Mesendoderm (in vitro differentiated cells): ENCODE measurements at regions not wholly inside any gene's neighbourhood (a gene's known extent, or its start where the extent isn't known, plus 50 kb on each side); places are given as distances from the start of the nearest gene placed in this dataset.

Source experiments
- DNase-seq: peaks from one replicate; pipeline ENCODE4 v3.0.0; 2013
- H2AK5ac ChIP-seq: 2 replicates; pipeline ENCODE4 v1.6.1; 2013; ENCODE audit warnings: low read length, inconsistent platforms
- H2BK120ac ChIP-seq: 2 replicates; pipeline ENCODE4 v1.6.1; 2013; ENCODE audit warnings: low read depth, mild to moderate bottlenecking, low read length, moderate library complexity, mixed read lengths
- H2BK15ac ChIP-seq: replicated peaks from 2 replicates; pipeline ENCODE4 v1.6.1; 2013; ENCODE audit warnings: low read depth, mild to moderate bottlenecking, moderate library complexity
- H2BK5ac ChIP-seq: 2 replicates; pipeline ENCODE4 v1.6.1; 2013; ENCODE audit warnings: low read length, inconsistent platforms
- H3K18ac ChIP-seq: 2 replicates; pipeline ENCODE4 v1.6.1; 2013; ENCODE audit warnings: mild to moderate bottlenecking, low read length, mixed read lengths
- H3K23ac ChIP-seq: one replicate; pipeline ENCODE4 v1.6.1; 2013; ENCODE audit warnings: low read length
- H3K27ac ChIP-seq: 2 replicates; pipeline ENCODE4 v1.5.1; 2013; ENCODE audit warnings: low read depth, mild to moderate bottlenecking, inconsistent platforms, low read length, moderate library complexity
- H3K27me3 ChIP-seq: 2 replicates; pipeline ENCODE4 v1.6.1; 2013; ENCODE audit warnings: low read length, control low read depth, mild to moderate bottlenecking, inconsistent platforms; ENCODE audit not compliant: insufficient read depth, poor library complexity
- H3K36me3 ChIP-seq: 2 replicates; pipeline ENCODE4 v1.6.1; 2013; ENCODE audit warnings: low read length, inconsistent platforms; ENCODE audit not compliant: control insufficient read depth, insufficient read depth
- H3K4ac ChIP-seq: one replicate; pipeline ENCODE4 v1.6.1; 2013; ENCODE audit warnings: low read depth, mild to moderate bottlenecking, low read length, moderate library complexity
- H3K4me1 ChIP-seq: 2 replicates; pipeline ENCODE4 v1.6.1; 2013; ENCODE audit warnings: low read depth, low read length, inconsistent platforms; ENCODE audit not compliant: control insufficient read depth
- H3K4me2 ChIP-seq: 2 replicates; pipeline ENCODE4 v1.6.1; 2013; ENCODE audit warnings: low read length
- H3K4me3 ChIP-seq: 2 replicates; pipeline ENCODE4 v1.5.1; 2013; ENCODE audit warnings: mild to moderate bottlenecking, low read length
- H3K56ac ChIP-seq: one replicate; pipeline ENCODE4 v1.6.1; 2013; ENCODE audit warnings: low read length
- H3K79me1 ChIP-seq: 2 replicates; pipeline ENCODE4 v1.6.1; 2013; ENCODE audit warnings: low read length, inconsistent platforms
- H3K79me2 ChIP-seq: 2 replicates; pipeline ENCODE4 v1.6.1; 2013; ENCODE audit warnings: mild to moderate bottlenecking, low read length; ENCODE audit not compliant: control insufficient read depth, insufficient read depth
- H3K9ac ChIP-seq: 2 replicates; pipeline ENCODE4 v1.6.1; 2013; ENCODE audit warnings: low read length, inconsistent platforms
- H4K5ac ChIP-seq: one replicate; pipeline ENCODE4 v1.6.1; 2013; ENCODE audit warnings: low read length
- H4K8ac ChIP-seq: one replicate; pipeline ENCODE4 v1.6.1; 2013; ENCODE audit warnings: low read depth, mild to moderate bottlenecking, control low read depth, low read length, moderate library complexity
- WGBS: extraction: QIAGEN DNeasy Blood & Tissue Kit; methylation state at CpG from one replicate; pipeline ENCODE4 v1.1.7; 2013; ENCODE audit warnings: low lambda C conversion rate, missing lambda C conversion rate; ENCODE audit not compliant: insufficient coverage; ENCODE audit errors: extremely low coverage; 5-methylcytosine and 5-hydroxymethylcytosine counted together

DNA sequence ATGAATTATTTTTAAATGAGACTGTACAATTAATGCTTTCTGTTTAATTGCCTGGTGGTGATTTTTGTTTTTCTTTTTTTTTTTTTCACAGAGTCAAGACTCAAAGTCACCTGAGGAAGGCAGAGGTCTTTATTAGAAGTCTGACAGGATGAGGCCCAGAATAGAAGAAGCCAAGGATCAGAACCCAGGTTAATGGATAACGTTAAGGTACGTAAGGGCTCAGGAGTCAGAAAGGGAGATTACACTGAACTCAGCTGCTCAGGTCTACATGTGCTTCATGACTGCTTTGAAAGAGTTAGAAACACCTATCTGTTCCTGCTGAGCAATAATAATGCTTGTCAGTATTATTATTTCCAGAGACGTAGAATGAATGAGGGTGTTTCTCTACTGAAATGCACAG lies 196.5 kb downstream of the LRATD1 start:
- Histone ChIP-seq H3K18ac (no peak overlapping the region), H3K23ac (no peak overlapping the region), H3K4me2 (no peak overlapping the region), H2BK15ac (no peak overlapping the region), H3K36me3 (no peaks in the 10 kb centered on the region), H3K27me3 (no peaks in the 10 kb centered on the region), H4K5ac (no peak overlapping the region), H3K56ac (no peak overlapping the region), H2BK120ac (no peak overlapping the region), H2AK5ac (no peak overlapping the region), H3K79me1 (no peaks in the 10 kb centered on the region), H4K8ac (no peak overlapping the region), H3K79me2 (no peaks in the 10 kb centered on the region), H3K4me1 (no peaks in the 10 kb centered on the region), H3K9ac (no peak overlapping the region), H3K27ac (no peak overlapping the region), H3K4me3 (no peak overlapping the region), H2BK5ac (no peak overlapping the region), H3K4ac (no peak overlapping the region)
- DNase-seq, result no peak
- no CpG with 5 or more reads among the region's 3 CpGs for WGBS

DNA sequence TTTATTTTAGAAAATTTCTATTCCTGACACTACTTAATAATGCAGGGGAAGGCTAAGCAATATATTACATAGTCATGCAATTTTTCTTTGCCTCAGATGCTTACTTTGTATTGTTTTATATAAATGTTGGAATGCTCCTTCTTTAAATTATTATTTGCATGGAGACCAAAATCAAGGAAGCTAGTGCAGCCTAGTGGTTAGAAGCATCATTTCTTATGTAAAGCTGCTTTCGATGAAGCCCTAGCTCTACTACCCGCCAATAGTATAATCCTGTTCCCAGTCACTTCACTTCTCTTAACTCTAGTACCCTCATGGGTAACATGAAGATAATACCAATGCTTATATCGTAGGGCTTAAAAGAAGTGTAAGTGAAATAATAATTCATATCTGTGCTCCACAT lies 198.9 kb downstream of the LRATD1 start:
- Histone ChIP-seq H2BK5ac (no peak overlapping the region), H4K5ac (no peak overlapping the region), H3K18ac (no peak overlapping the region), H2BK120ac (no peak overlapping the region), H2BK15ac (no peak overlapping the region), H3K79me2 (no peaks in the 10 kb centered on the region), H3K56ac (no peak overlapping the region), H2AK5ac (no peak overlapping the region), H3K4ac (no peak overlapping the region), H3K79me1 (no peaks in the 10 kb centered on the region), H3K27me3 (no peaks in the 10 kb centered on the region), H3K4me3 (no peak overlapping the region), H3K23ac (no peak overlapping the region), H3K27ac (no peak overlapping the region), H3K9ac (no peak overlapping the region), H4K8ac (no peak overlapping the region), H3K36me3 (no peaks in the 10 kb centered on the region), H3K4me2 (no peak overlapping the region), H3K4me1 (no peaks in the 10 kb centered on the region)
- no CpG with 5 or more reads among the region's 3 CpGs for WGBS
- DNase-seq, result no peak

DNA sequence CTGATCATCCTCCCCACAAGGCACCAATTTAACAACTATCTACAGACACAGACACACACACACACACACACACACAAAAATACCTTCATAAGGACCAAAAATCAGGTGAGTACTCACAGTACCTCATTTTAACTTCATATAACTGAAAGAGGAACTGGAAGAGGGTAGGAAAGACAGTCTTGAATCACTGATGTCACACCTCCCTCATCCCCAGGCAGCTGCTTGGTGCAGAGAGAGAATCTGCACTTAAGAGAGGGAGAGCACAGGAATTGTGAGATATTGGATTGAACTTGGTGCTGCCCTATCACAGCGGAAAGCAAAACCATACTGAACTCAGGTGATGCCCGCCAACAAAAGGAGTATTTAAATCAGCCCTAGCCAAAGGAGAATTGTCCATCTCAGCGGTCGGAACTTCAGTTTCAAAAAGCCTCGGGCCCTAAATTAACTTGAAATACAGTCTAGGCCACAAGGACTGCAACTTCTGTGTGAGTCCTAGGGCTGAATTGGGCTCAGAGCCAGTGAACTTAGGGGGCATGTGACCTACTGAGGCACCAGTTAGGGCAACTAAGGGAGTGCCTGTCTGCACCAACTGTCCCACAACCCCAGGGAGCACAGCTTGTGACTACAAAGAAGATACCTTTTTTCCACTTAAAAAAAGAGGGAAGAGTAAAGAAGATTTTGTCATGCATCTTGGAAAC lies 211.1 kb downstream of the LRATD1 start:
- Histone ChIP-seq H3K18ac (no peak overlapping the region), H3K36me3 (no peaks in the 10 kb centered on the region), H3K4me3 (no peak overlapping the region), H2AK5ac (no peak overlapping the region), H3K4me1 (no peaks in the 10 kb centered on the region), H4K8ac (no peak overlapping the region), H3K23ac (no peak overlapping the region), H3K79me1 (no peaks in the 10 kb centered on the region), H3K27me3 (no peaks in the 10 kb centered on the region), H2BK15ac (no peak overlapping the region), H2BK5ac (no peak overlapping the region), H3K4me2 (no peak overlapping the region), H3K9ac (no peak overlapping the region), H3K79me2 (no peaks in the 10 kb centered on the region), H2BK120ac (no peak overlapping the region), H3K4ac (no peak overlapping the region), H3K27ac (no peak overlapping the region), H4K5ac (no peak overlapping the region), H3K56ac (no peak overlapping the region)
- no peak for DNase-seq
- WGBS, result no CpG with 5 or more reads among the region's 5 CpGs

DNA sequence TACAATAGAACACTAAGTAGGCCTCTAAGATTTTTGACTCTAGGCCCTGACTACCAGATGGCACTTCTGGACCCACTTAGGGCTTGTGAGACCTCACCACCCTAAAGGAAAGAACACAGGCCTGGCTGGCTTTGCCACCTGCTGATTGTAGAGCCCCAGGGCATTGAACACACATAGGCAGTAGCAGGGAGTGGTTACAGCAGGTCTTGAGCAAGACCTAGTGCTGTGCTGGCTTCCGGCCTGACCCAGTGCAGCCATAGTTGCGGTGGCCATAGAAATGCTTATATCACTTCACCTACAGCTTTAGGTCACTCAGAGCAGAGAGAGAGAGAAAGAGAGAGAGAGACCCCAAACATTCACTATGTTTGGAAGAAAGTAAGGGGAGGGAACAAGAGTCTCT lies 223.2 kb downstream of the LRATD1 start:
- Histone ChIP-seq H3K18ac (no peak overlapping the region), H3K4me2 (no peak overlapping the region), H3K4me1 (no peaks in the 10 kb centered on the region), H3K27ac (no peak overlapping the region), H3K9ac (no peak overlapping the region), H3K4ac (no peak overlapping the region), H3K36me3 (no peaks in the 10 kb centered on the region), H4K5ac (no peak overlapping the region), H3K4me3 (no peak overlapping the region), H3K79me1 (no peaks in the 10 kb centered on the region), H4K8ac (no peak overlapping the region), H2BK15ac (no peak overlapping the region), H3K27me3 (no peaks in the 10 kb centered on the region), H3K79me2 (no peaks in the 10 kb centered on the region), H2BK120ac (no peak overlapping the region), H2BK5ac (no peak overlapping the region), H3K56ac (no peak overlapping the region), H2AK5ac (no peak overlapping the region), H3K23ac (no peak overlapping the region)
- no peak for DNase-seq
- no CpG with 5 or more reads among the region's 2 CpGs for WGBS

DNA sequence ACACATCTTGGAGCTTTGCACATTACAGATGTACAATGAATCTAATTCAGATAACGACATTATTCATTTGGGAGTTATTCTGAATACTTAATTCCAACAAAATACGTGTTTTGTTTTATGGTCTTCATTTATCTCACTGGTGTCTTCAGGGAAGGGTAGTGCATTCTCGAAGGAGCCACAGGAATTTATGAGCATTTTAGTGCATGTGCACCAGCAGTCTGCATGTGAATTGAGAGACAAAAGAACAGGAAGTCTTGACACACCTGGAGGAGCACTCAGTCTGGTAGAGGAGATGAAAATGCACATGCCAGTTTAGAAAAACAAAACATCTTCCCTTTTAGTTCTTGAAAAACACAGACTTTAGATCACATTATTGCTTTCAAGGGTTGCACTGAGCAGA lies 228.7 kb downstream of the LRATD1 start:
- no peak overlapping the region for H2BK15ac ChIP-seq
- H4K8ac ChIP-seq, result no peak overlapping the region
- H3K27ac ChIP-seq, result no peak overlapping the region
- no peaks in the 10 kb centered on the region for H3K4me1 ChIP-seq
- no peak overlapping the region for H3K4ac ChIP-seq
- no peak overlapping the region for H3K18ac ChIP-seq
- H3K79me1 ChIP-seq, result no peaks in the 10 kb centered on the region
- no CpG with 5 or more reads among the region's 3 CpGs for WGBS
- no peak overlapping the region for H4K5ac ChIP-seq
- no peak overlapping the region for H3K23ac ChIP-seq
- no peak for DNase-seq
- no peak overlapping the region for H3K4me3 ChIP-seq
- H2BK5ac ChIP-seq, result no peak overlapping the region
- no peaks in the 10 kb centered on the region for H3K27me3 ChIP-seq
- H2AK5ac ChIP-seq, result no peak overlapping the region
- no peak overlapping the region for H3K56ac ChIP-seq
- no peak overlapping the region for H3K4me2 ChIP-seq
- no peaks in the 10 kb centered on the region for H3K79me2 ChIP-seq
- H2BK120ac ChIP-seq, result no peak overlapping the region
- H3K9ac ChIP-seq, result no peak overlapping the region
- no peaks in the 10 kb centered on the region for H3K36me3 ChIP-seq

DNA sequence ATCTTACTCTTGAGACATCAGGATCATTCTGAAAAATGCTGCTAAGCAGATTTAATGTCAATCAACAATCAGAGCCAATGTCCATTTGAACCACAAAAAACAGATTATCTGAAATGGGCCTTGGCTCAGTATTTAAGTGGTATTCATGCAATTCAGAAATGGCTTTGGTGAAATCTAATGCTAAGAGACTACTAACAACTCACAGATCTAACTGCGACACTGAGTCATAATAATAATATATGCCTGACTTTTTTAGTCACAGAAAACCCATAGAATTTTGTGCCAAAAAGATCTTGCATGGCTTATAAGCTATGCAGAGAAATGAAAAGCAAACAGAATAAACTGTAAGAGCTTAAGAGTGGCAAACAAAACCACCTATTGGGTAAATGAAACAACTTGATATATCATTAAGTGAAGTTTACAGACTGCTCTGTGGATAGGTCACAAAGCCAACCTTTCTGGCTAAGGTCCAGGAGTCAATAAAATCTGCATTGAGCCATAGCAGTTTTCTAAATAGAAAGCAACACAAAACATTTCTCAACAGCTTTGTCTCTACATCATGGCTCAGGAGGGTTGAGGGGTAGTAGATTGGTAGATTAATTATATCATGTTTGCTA lies 234.3 kb downstream of the LRATD1 start:
- Histone ChIP-seq H3K27ac (no peak overlapping the region), H3K36me3 (no peaks in the 10 kb centered on the region), H4K8ac (no peak overlapping the region), H2BK5ac (no peak overlapping the region), H3K4me2 (no peak overlapping the region), H2BK120ac (no peak overlapping the region), H3K4me3 (no peak overlapping the region), H3K4ac (no peak overlapping the region), H3K18ac (no peak overlapping the region), H4K5ac (no peak overlapping the region), H3K56ac (no peak overlapping the region), H3K27me3 (no peaks in the 10 kb centered on the region), H2AK5ac (no peak overlapping the region), H3K4me1 (no peaks in the 10 kb centered on the region), H3K23ac (no peak overlapping the region), H3K9ac (no peak overlapping the region), H3K79me1 (no peaks in the 10 kb centered on the region), H3K79me2 (no peaks in the 10 kb centered on the region), H2BK15ac (no peak overlapping the region)
- no CpG with 5 or more reads among the region's 1 CpG for WGBS
- DNase-seq, result no peak
